ENCODE measurements at regions not wholly inside any gene's neighbourhood (a gene's known extent, or its start where the extent isn't known, plus 50 kb on each side); places are given as distances from the start of the nearest gene placed in this dataset.
A peak's percentile ranks its signal among the peaks of the same experiment; 100 is the strongest.

DNA sequence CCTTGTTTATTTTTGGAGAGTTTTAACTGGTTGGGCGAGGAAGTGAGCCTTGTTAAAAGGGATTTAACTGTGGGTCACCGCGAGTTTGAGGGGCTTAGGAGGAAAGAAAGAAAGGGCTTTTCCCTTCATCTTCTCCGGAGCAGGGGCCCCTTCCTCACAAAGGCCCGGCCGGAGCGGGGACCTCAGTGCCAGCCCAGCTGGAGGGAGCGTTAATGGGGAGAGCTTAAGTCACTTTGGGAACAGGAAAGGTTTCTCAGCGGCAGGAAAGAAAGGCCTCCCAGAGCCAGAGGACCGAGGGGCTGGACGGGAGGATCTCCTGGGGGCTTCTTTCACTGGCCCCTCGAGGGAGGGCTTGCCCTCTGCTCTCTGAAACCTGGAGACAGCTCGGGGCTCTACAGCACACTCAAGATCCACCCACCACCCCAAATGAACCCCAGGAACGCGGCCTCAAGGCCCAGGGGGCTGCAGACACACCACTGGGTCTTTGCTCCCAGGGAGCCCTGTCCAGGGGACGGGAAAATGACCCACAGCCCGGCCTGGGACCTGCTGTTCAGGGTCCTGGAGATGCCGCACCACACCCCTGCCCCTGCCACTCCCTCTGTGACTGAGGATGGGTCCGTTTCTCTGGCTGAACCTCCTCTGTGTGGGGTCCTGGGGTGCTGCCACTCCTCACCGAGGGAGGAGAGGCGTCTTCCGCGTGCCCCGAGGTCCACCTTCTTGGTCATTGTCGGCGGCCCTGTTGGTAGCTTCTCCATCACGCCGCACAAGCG is 128.3 kb downstream of the URI1 start:
- no peak overlapping the region for H3K27ac ChIP-seq
- H3K36me3 ChIP-seq (replicated peaks in 1 of 2; ENCODE audit: insufficient read depth in 1 of 2, low read depth in 2 of 2): no peaks in the 10 kb centered on the region
- no peak overlapping the region for H3K4me3 ChIP-seq
- ATAC-seq (no peak), DNase-seq (peak in 1 of 4 donors; percentile 5)
- WGBS, 2 donors: 48 to 52% methylated on average over 17 to 28 of the region's 29 CpGs
- H3K4me1 ChIP-seq: no peaks in the 10 kb centered on the region
- peaks cover 0 to 10% of the 10 kb centered on the region in 2 donors for H3K27me3 ChIP-seq
- intact Hi-C loops (cut with DNase I): no loop called here
- H3K9me3 ChIP-seq: no peaks in the 10 kb centered on the region
- TF ChIP-seq CTCF (IDR thresholded peaks at IDR 0.05) (no peak), POLR2A (IDR thresholded peaks at IDR 0.05) (no peak)

GRCh38 chr19:30070968-30071632 is 129.1 kb downstream of the URI1 start:
- peaks cover 0 to 10% of the 10 kb centered on the region in 2 donors for H3K27me3 ChIP-seq
- 56 to 57% methylated on average over 18 to 26 of the region's 26 CpGs for WGBS, 2 donors
- no peak overlapping the region for H3K4me3 ChIP-seq
- TF ChIP-seq CTCF (IDR thresholded peaks at IDR 0.05): no peak
- TF ChIP-seq POLR2A (IDR thresholded peaks at IDR 0.05): no peak
- ATAC-seq (no peak), DNase-seq (no peak)
- intact Hi-C loops (cut with DNase I): no loop called here
- no peaks in the 10 kb centered on the region for H3K36me3 ChIP-seq (replicated peaks in 1 of 2; ENCODE audit: insufficient read depth in 1 of 2, low read depth in 2 of 2)
- H3K27ac ChIP-seq: no peak overlapping the region
- no peaks in the 10 kb centered on the region for H3K4me1 ChIP-seq
- no peaks in the 10 kb centered on the region for H3K9me3 ChIP-seq

DNA sequence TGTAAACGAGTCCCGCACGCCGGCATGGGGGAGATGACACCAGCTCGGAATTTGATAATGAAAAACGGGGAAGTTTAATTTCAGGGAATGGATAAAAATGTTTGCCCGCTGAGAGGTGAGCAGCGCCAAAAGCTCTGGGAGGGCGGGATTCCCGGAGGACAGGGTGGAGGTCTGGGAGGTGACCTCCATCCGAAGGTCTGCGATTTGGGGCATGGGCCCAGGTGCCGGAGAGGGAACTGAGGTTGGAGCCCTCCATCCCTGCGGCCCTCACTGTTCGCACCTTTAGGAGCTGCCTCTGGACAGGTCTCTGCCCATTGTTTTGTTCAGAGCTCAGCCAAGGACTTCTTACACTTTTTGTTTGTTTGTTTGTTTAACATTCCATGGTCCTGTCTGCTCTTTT is 129.8 kb downstream of the URI1 start:
- Histone ChIP-seq H3K4me3 (no peak overlapping the region), H3K27ac (no peak overlapping the region), H3K27me3 (peaks cover 0 to 10% of the 10 kb centered on the region in 2 donors), H3K36me3 (replicated peaks in 1 of 2; ENCODE audit: insufficient read depth in 1 of 2, low read depth in 2 of 2) (no peaks in the 10 kb centered on the region), H3K4me1 (no peaks in the 10 kb centered on the region), H3K9me3 (no peaks in the 10 kb centered on the region)
- no peak for TF ChIP-seq POLR2A (IDR thresholded peaks at IDR 0.05)
- TF ChIP-seq CTCF (IDR thresholded peaks at IDR 0.05): no peak
- intact Hi-C loops (cut with DNase I): no loop called here
- DNase-seq (peak in 1 of 4 donors; percentile 2), ATAC-seq (no peak)
- 73 to 79% methylated on average over 15 of the region's 15 CpGs for WGBS, 2 donors

- intact Hi-C loops (cut with DNase I): no loop called here
- Histone ChIP-seq H3K4me1 (no peaks in the 10 kb centered on the region), H3K9me3 (no peaks in the 10 kb centered on the region), H3K36me3 (replicated peaks in 1 of 2; ENCODE audit: insufficient read depth in 1 of 2, low read depth in 2 of 2) (no peaks in the 10 kb centered on the region), H3K27ac (no peak overlapping the region), H3K27me3 (peaks cover 0 to 10% of the 10 kb centered on the region in 2 donors), H3K4me3 (no peak overlapping the region)
- WGBS, 2 donors: 80 to 82% methylated on average over 11 to 16 of the region's 16 CpGs
- no peak for ATAC-seq
- no peak for TF ChIP-seq CTCF (IDR thresholded peaks at IDR 0.05)
- no peak for TF ChIP-seq POLR2A (IDR thresholded peaks at IDR 0.05)
- peak in 1 of 4 donors; percentile 0 for DNase-seq
These were observed 131.3 kb downstream of the URI1 start for GRCh38 chr19:30073152-30074000.

All from body of pancreas (tissue), 4 donors.